ENCODE measurements at regions not wholly inside any gene's neighbourhood (a gene's known extent, or its start where the extent isn't known, plus 50 kb on each side); places are given as distances from the start of the nearest gene placed in this dataset.

DNA sequence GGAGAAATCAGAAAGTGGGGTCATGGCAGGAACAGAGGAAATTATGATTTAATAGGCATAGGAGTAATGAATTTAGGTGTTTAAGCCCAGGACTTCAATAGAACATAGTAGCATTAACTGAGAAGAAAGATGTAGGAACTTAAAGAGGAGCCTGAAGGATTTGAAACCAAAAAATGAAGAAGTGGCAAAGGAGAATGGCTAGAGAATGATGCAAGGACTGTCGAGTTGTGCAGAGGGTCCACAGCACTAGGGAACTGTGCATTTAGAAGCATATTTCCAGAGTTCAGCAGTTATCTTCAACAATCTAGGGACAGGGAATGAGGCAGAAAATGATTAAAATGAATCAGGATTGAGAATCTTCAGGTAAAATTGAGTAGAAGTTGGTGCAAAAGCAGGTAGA is 328.1 kb upstream of the LYPLAL1 start:
- H3K36me3 Mint-ChIP-seq (ENCODE audit: unreplicated experiment), result no peaks in the 10 kb centered on the region
- H3K9me3 Mint-ChIP-seq (ENCODE audit: unreplicated experiment), result peaks cover 1% of the 10 kb centered on the region
- no peak for DNase-seq
- no peaks in the 10 kb centered on the region for H3K27me3 Mint-ChIP-seq (ENCODE audit: unreplicated experiment)
- TF ChIP-seq, protein P1, sequence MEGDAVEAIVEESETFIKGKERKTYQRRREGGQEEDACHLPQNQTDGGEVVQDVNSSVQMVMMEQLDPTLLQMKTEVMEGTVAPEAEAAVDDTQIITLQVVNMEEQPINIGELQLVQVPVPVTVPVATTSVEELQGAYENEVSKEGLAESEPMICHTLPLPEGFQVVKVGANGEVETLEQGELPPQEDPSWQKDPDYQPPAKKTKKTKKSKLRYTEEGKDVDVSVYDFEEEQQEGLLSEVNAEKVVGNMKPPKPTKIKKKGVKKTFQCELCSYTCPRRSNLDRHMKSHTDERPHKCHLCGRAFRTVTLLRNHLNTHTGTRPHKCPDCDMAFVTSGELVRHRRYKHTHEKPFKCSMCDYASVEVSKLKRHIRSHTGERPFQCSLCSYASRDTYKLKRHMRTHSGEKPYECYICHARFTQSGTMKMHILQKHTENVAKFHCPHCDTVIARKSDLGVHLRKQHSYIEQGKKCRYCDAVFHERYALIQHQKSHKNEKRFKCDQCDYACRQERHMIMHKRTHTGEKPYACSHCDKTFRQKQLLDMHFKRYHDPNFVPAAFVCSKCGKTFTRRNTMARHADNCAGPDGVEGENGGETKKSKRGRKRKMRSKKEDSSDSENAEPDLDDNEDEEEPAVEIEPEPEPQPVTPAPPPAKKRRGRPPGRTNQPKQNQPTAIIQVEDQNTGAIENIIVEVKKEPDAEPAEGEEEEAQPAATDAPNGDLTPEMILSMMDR (IDR thresholded peaks at IDR 0.05; ENCODE audit: partially characterized antibody, unreplicated experiment), result no peak
- no peak overlapping the region for H3K4me3 Mint-ChIP-seq (ENCODE audit: unreplicated experiment)
- no peak overlapping the region for H3K27ac Mint-ChIP-seq (ENCODE audit: unreplicated experiment)
- no peaks in the 10 kb centered on the region for H3K4me1 Mint-ChIP-seq (ENCODE audit: low read depth, unreplicated experiment)

DNA sequence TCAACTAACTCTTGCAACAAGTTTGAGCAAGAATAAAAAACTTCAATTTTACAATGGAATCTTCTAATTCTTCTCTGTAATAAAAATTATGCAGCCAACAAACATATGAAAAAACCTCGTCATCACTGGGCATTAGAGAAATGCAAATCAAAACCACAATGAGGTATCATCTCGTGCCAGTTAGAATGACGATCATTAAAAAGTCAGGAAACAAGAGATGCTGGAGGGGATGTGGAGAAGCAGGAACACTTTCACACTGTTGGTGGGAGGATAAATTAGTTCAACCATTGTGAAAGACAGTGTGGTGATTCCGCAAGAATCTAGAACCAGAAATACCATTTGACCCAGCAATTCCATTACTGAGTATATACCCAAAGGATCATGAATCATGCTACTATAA is 327.5 kb upstream of the LYPLAL1 start:
- Mint-ChIP-seq H3K4me1 (ENCODE audit: low read depth, unreplicated experiment) (no peaks in the 10 kb centered on the region), H3K9me3 (ENCODE audit: unreplicated experiment) (peaks cover 1% of the 10 kb centered on the region), H3K27me3 (ENCODE audit: unreplicated experiment) (no peaks in the 10 kb centered on the region), H3K36me3 (ENCODE audit: unreplicated experiment) (no peaks in the 10 kb centered on the region), H3K4me3 (ENCODE audit: unreplicated experiment) (no peak overlapping the region), H3K27ac (ENCODE audit: unreplicated experiment) (no peak overlapping the region)
- TF ChIP-seq, protein P1 (IDR thresholded peaks at IDR 0.05; ENCODE audit: partially characterized antibody, unreplicated experiment), result no peak
- DNase-seq, result no peak

DNA sequence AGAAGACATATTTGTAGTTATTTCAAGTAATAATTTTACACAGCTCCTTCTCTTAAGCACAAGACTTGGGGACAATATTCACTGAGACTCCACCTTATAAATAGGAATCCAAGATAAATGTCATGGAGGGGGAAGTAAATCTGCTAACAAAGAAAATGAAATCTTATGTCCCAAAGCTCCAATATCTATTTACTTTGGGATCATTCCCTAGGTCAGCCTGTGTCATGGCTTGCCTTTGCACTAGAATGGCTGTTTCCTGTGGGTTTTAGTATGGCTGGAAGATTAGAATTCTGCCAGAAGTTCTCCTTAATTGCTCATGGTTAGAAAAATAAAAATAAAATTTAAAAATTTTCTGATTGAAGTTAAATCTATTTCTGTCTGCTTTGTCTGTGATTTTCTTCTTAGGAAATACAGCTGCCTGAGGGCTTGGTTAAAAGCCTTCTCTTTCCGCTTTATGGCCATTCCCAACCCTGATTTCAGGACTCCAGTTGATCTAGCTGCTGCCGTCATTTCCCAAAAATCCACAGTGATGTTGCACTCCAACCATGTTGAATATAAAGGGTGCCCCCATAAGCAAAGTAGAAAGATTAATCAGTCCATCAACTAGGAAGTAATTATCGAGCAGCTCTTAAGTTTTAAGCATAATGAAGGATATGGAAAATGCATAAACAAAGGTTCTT is 326.4 kb upstream of the LYPLAL1 start:
- Mint-ChIP-seq H3K9me3 (ENCODE audit: unreplicated experiment) (peaks cover 1% of the 10 kb centered on the region), H3K4me3 (ENCODE audit: unreplicated experiment) (no peak overlapping the region), H3K27me3 (ENCODE audit: unreplicated experiment) (no peaks in the 10 kb centered on the region), H3K4me1 (ENCODE audit: low read depth, unreplicated experiment) (no peaks in the 10 kb centered on the region), H3K36me3 (ENCODE audit: unreplicated experiment) (no peaks in the 10 kb centered on the region), H3K27ac (ENCODE audit: unreplicated experiment) (no peak overlapping the region)
- TF ChIP-seq, protein P1 (IDR thresholded peaks at IDR 0.05; ENCODE audit: partially characterized antibody, unreplicated experiment), result no peak
- no peak for DNase-seq

DNA sequence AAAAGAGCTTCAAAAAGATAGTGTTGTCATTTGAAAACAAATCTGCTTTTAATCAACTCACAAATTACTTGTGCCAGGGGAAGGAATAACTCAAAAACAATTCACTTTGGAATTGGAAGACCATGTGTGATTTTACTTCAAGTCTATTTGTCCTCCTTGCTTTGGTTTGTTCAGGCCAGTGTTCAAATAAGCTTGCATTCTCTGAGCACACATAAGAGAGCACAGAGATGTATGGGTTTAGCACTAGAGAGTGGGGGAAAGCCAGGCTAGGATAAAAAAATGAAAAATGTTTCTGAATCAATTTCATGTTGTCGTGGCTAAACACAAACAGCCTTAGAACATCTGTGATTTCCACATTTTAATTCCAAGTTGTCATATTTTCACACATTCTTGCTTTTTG is 325.7 kb upstream of the LYPLAL1 start:
- Mint-ChIP-seq H3K4me3 (ENCODE audit: unreplicated experiment) (no peak overlapping the region), H3K27ac (ENCODE audit: unreplicated experiment) (no peak overlapping the region), H3K4me1 (ENCODE audit: low read depth, unreplicated experiment) (no peaks in the 10 kb centered on the region), H3K36me3 (ENCODE audit: unreplicated experiment) (no peaks in the 10 kb centered on the region), H3K9me3 (ENCODE audit: unreplicated experiment) (peaks cover 1% of the 10 kb centered on the region), H3K27me3 (ENCODE audit: unreplicated experiment) (no peaks in the 10 kb centered on the region)
- TF ChIP-seq, protein P1 (IDR thresholded peaks at IDR 0.05; ENCODE audit: partially characterized antibody, unreplicated experiment), result no peak
- no peak for DNase-seq

DNA sequence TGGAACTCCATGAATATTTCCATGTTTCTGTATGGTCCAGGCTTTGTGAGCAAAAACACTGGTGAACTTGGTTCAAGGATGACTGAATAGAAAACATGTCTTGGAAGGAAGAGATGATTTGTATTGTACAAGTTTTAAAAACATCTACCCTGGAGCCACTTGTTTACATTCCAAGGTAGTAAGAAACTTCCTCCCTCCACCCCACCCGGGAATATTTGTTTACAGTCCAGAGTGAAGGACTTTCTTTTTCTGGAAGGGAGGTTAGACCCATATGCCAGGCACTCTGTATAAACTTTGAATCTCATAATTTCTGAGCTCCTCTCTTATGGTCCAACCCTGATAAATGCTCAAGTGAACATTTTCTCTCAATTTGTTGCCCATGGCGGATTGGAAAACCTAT is 323.3 kb upstream of the LYPLAL1 start:
- Mint-ChIP-seq H3K27ac (ENCODE audit: unreplicated experiment) (no peak overlapping the region), H3K27me3 (ENCODE audit: unreplicated experiment) (no peaks in the 10 kb centered on the region), H3K9me3 (ENCODE audit: unreplicated experiment) (peaks cover 1% of the 10 kb centered on the region), H3K4me1 (ENCODE audit: low read depth, unreplicated experiment) (no peaks in the 10 kb centered on the region), H3K36me3 (ENCODE audit: unreplicated experiment) (no peaks in the 10 kb centered on the region), H3K4me3 (ENCODE audit: unreplicated experiment) (no peak overlapping the region)
- TF ChIP-seq, protein P1 (IDR thresholded peaks at IDR 0.05; ENCODE audit: partially characterized antibody, unreplicated experiment), result no peak
- no peak for DNase-seq
